Stimulated activated CD4-positive, alpha-beta T cell treated with anti-CD3 and anti-CD28 coated beads, Interleukin-1b, Interleukin-23, amount 100 ng/mL, for 4 hours (primary cell): ENCODE measurements at regions not wholly inside any gene's neighbourhood (a gene's known extent, or its start where the extent isn't known, plus 50 kb on each side); places are given as distances from the start of the nearest gene placed in this dataset.

Source experiments
- DNase-seq, 2 donors: peaks; one replicate each; pipeline ENCODE4 v3.0.0-alpha.2; 2020; ENCODE audit warnings: low read depth in 2 of 2

DNA sequence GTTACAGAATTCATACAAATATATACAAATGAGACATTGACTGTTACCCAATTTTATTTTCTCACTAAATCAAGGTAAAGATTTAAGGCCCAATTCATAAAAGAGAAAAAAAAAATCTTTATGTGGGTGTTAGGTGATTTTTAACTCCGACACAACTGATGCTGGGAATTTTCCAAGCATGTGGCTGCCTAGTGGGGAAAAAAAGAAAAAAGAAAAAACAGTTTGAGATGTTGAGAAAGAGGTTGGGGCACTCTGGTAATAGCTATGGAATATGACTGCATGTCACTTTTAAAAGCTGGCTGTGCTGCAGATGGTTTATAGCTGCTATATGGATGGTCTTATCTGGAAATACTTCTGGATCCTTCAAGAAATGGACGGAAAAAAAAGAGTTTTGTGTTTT is 739.9 kb upstream of the SOX9 start:
- DNase-seq: no peak

DNA sequence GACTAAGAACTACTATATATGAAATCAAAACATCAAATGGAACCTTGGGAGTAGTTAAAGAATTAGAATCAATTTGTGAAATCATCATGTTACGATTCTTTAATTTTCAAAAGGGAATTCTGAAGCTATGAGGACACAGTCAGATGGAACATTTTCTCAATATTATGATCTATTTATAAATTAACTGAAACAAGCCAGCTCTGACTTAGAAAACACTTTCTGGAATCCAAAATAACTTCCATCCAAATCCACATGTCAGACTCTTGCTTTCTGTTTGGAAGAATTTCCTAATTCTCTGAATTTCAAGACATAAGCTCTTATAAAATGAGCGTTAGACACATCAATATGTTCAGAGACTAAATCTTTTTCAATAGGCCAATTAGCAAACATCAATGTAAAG is 737.7 kb upstream of the SOX9 start:
- DNase-seq: no peak

DNA sequence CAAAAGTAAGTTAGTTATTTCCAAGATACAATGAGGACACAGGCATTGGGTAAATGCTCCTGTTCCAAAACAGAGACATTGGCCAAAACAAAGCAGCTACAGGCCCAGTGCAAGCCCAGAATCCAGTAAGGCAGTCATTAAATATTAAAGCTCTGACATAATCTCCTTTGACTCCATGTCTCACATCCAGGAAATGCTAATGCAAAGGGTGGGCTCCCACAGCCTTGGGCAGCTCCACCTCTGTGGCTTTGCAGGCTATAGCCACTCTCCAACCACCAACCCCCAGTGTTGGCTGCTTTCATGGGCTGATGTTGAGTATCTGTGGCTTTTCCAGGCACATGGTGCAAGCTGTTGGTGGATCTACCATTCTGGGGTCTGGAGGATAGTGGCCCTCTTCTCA is 733.4 kb upstream of the SOX9 start:
- no peak for DNase-seq

DNA sequence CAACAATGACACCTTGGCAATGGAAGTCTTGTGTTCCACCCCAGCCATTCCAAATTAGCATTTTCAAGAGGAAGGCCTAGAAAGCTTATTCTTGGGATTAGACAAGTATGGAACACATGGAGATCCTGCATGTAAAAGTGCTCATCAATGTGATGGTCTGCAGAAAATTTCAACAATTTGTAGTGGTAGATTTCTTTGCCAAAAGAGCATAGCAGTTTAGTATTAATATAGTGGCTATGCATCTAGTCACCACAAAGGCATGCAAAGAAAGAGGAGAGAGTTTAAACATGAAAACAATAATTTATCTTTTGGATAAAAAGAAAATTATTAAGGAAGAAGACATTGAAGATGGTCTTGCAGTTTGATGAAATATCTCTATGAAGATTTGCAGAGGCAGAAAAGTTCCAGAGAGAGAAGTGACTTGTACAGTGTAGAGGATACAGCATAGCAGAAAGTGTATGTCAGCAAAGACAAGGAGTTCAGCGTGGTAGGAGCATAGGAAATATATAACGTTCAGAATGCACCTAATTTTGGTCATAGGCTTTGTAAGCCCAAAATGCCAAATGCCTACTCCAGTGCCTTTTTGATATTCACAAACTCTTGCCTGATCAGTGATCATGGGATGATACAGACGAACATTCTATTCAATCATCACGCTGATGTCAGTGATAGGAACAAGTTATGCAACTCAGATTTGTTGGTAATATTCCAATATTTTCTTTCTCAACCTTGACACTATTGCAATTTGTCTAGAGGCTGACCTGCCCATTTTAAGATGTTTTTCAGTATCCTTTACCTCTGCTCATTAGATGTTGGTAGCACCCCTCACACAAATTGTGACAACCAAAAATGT is 727.9 kb upstream of the SOX9 start:
- DNase-seq: no peak

DNA sequence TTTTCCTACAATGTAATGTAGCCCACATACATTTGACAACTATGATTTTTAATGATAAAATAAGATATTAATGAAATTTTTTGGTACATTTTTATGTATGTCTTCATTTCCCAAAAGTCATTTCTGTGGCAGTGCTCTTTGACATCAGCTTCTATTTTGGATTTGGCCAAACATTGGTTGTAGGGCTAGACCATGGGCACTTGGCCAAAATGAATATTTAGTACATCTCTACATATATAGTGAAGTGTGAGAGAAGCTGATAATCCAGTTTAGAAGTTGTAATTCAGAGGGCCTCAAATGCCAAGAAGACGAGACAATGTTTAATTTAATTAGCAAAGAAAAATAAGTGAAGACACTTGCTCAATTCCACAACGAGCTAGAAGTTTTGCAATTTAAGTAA is 724.9 kb upstream of the SOX9 start:
- DNase-seq: no peak

DNA sequence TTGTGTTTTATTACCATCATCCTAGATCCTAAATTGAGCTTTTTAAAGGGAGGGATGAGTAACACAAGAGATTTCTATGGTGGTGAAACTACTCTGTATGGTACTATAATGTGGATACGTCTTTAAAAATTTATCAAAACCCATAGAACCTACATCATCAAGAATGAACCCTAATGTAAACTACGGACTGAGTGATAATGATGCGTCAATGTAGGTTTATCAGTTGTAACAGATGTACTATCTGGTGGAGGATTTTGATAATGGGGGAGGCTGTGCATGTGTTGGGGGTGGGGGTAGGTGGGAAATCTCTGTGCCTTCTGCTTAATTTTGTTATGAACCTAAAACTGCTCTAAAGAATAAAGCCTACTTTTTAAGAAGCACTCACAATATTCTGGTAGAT is 724.1 kb upstream of the SOX9 start:
- DNase-seq: no peak

DNA sequence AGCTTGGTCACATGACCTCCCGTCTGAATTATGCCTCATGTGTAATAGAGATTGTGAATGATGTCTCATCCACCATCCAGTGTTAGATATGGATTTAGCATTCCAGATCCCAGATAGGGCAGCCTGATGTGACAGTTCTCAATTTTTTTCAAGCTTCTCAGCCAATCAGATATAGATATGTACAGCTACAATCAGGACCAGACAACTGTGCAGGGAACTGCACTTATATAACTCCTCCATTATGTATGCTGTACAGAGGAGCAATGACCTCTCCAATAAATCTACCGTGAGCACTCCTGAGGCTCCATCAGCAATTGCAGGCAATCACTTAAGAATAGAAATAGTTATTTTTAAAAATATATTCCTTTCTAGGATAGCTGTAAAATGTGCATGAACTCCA is 722.8 kb upstream of the SOX9 start:
- no peak for DNase-seq

DNA sequence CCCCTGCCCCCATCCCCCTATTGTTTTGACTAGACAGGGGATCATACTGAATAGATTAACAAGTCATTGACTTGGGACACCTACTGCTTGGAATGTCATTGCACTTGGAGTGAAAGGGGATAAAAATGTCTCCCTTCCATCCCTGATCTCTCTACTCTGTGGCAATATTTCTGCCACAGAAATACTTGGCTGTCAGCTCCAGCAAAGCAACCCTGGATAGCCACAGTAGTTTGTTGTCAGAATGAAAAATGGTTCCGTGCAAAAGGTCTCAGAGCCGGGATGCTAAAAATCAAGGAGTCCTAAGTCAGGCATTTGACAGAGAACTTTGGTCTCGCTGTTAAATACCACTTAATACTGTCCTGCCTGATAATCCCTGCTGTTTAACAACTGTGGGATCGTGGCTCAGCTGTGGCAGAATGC is 722.0 kb upstream of the SOX9 start:
- no peak for DNase-seq

DNA sequence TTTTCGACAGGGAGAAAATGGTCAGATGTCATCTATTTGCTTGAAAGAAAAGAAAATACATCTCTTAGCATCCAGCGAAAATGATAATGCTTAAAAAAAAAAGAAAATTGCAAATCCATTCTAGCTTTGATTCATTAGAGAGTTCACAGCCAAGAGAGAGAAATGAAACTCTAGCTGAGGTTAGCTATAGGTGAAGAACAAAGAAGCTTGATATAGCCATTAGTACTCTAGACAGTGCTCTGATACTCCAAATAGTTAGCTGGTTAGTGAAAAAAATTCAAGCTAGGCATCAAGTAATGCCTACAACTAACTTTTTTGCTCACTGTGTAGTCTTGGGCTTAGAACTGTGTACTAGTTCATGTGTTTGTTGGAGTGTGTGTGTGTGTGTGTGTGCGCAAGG is 721.6 kb upstream of the SOX9 start:
- DNase-seq: no peak

DNA sequence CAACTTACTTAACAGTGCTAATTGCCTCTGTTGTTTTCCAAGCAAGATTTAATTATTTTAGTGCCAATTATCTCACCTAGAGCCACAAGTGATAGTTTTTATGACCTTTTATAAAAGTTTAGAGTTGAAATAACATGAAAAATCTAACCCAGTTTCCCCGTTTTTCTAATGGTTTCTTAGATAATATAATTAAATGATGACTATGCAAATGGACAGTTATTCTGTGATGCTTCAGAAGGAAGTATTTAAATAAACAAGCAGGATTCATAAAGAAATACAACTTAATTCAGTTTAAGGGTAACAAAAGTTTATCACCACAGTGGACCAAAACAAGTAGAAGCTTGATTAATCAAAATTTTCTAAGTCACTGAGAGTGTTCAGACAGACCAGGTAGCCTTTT is 721.2 kb upstream of the SOX9 start:
- no peak for DNase-seq

DNA sequence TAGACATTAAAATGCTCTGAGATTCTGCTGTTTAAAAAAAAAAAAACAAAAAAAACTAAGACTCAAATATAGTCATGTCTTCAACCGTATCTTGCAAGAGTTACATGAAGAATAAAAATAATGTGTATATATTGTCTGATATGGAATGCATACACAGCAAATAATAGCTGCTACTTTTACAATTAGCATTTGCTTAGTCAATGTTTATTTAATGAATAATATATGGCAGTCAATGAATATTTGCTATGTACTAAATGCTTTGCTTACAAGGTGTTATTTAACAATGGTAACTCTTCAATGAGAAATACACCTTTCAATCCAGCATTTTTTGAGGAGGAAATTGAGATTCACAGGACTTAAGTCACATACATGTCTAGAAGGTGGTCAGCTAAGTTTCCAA is 718.8 kb upstream of the SOX9 start:
- no peak for DNase-seq

DNA sequence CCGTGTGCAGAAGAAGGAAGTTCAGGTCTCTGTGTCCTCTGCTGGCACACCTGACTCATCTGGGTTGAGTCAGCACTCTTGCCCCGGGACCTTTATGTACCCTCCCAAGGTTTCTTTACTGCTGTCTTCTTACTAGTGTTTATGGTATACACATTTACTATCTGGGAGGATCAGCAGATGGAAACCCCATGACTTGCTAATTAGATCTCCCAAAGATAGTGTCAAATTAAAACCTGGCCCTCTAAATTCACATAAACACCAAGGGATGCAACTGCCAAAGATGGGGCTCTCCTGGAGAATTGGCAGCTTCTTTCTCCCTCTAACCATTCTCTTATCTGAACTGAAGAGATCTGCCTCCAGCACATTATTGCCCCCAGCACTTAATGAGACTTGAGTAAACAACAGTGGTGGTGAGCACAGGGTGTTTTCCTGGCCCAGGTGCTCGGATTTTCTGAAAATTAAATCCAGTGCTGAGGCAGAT is 718.1 kb upstream of the SOX9 start:
- no peak for DNase-seq

DNA sequence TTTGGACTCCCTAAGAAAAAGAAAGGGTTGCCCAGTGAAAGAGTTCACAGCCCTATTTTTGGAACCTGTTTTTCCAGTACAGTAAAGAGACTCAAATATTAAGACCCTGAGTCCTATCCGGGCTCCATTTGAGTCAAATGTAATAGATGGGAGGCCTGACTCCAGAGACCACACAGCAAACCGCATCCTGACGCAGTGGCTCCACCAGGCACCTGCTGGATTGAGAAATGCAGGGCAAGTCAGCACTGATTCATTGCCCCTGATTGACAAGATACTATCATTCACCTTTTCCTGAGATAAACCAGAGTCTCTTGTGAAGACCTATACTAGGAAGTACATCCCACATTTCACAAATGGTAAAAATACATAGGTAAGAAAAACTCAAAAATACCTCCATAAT is 715.7 kb upstream of the SOX9 start:
- DNase-seq: no peak

DNA sequence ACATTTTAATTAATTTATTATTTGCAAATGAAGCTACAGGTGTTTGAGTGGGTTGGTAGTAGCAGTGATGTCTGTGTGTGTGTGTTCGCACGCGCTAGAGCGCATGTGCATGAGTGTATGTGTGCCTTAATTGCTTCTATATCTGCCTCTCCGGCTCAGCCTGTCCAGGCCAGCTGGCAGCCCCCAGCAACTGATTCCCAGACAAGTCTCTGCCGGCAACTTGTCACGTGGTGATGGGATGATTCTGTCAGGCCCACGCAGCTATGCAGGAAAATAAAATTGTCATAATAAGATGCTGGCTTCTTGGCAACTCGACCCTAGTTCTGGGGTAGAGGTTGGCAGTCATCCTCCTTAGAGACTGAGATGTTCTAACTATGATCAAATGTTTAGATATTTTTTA is 712.8 kb upstream of the SOX9 start:
- DNase-seq: no peak

DNA sequence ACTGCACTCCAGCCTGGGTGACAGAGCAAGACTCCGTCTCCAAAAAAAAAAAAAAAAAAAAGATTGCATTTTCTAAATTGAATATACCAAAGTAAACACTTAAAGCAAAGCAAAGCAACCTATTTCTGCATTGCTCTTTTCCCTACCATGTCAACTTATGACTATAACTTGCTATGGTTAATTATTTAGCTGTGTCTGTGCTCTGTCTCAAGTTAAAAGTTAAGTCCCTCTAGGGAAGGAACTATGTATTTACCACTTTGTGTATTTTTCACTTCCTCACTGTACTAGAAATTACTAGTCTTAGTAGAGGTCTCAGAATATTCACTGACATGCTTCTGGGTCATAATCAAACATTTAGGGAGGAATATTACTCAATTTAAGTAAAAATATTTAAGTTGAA is 711.7 kb upstream of the SOX9 start:
- DNase-seq: no peak

DNA sequence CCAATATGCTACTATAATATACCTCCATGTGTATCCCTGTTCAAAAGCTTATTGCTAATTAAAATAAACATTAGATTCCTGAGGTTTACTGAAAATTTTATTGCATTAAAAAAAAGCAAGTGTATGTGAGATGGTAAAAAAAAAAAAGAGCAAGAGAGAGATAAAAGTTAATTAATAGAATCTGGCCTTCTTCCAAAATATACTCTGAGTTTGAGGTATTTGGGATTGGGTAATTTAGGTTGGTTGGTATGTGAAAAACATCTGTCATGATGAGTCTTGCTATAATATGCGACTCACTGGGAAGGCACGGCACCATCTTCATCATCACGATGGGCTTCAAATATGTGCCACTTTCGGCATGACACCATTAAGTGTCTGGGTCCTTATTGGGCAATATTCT is 711.1 kb upstream of the SOX9 start:
- DNase-seq: no peak

DNA sequence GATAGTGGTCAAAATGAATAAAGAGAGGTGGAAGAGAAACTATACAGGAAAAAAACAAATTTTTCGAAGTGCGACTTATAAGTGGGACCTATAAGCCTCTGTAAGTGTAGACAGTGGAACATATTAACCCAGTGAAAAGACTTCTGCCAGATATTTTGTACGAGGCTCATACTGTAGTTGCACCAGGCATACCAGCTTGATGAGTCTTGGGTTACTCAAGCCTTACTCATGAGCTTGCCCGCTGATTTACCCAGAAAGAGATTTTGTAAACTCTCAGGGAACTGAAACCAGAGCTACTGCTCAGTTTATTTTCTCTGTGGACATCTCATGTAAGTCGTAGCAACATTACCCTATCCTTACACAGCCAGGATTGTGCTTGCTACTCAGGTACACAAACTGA is 708.0 kb upstream of the SOX9 start:
- DNase-seq: no peak

DNA sequence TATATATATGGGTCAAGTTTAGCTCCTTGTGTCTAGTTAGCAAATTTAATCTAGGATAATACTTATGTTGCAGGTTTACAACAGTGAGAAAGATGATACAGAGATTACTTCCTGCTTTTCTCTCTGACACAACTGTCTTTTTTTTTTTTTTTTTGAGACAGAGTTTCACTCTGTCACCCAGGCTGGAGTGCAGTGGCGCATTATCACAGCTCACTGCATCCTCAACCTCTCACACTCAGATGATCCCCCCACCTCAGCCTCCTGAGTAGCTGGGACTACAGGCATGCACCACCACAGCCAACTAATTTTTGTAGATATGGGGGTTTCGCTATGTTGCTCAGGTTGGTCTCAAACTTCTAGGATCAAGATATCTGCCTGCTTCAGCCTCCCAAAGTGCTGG is 706.9 kb upstream of the SOX9 start:
- DNase-seq: no peak

DNA sequence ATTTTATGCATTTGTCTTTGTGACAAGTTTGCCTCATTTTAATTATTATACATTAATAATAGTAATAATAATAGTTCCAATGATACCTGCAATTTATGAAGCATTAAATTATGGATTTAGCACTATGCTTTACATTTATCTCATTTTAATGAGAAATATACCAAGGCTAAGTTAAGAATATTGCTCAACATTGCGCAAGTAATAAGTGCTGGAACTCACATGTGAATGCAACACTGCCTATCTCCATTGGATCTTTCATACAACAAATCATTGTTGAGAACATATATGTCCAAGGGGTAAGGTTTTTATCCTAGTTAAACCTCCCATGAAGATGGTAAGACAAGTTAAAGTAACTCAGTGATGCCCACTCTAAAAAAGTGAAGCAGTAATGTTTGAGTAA is 703.7 kb upstream of the SOX9 start:
- no peak for DNase-seq

DNA sequence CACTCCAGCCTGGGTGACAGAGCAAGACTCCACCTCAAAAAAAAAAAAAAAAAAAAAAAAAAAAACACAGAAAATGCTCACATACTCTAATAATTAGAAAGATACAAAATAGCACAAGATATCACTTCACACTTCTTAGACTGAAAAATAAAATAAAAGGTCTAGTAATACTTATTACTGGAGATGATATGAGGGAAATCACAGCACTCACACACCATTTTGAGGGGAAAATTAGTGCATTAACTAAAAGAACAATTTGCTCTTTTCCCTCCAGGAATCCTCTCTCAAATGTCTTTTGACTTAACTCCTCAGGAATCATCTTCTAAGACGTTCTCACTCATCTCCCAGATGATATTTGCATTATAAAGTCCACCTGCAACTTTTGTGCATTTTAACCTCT is 697.9 kb upstream of the SOX9 start:
- DNase-seq: no peak

DNA sequence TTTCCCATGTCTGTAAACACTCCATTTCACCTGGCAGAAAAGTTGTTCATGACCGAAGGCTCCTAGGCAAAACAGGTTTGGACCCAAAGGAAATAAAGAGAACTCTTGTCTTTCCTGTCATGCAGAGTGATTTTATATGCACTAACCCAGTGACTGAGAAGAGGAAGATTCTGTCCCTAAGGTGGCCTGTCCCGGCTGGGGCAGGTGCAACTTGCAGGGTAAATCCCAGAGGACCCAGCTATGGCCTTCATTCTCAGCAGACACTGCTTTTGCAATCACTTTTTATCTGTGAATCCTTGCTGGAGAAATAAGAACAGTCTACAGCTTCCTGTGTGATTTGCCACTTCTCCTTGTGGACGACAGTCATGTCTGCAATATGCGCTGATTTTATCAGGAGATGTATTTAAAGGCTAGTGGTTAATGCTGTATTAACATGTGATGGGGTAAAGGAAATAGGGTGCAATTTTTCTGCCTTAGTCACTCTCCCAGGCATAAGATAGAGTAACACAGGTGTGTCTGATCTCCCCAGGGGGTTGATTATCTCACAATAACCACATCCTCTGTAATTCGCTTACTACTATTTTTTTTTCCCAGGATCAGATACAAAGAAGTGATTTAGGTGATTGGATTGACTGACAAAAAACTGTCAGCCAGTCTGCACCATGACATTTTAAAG is 696.8 kb upstream of the SOX9 start:
- no peak for DNase-seq

DNA sequence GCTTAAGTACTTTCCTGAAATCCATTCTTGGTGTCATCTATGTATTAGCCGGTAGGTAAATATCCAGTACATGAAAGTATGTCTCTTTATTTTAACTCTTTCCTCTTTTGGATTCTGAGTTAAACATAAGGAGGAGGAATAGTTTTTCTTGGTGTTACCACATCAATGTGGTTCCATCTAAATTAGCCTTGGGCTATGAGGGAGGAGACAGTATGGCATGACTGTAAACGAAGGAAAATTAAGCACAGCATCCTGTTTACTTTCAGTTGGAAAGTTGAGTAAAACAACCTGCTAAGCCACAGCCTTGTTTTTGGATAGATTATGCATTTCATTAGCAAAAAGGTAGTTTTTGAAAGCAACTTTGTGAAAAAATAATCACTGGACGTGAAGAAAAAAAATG is 693.0 kb upstream of the SOX9 start:
- DNase-seq: no peak

DNA sequence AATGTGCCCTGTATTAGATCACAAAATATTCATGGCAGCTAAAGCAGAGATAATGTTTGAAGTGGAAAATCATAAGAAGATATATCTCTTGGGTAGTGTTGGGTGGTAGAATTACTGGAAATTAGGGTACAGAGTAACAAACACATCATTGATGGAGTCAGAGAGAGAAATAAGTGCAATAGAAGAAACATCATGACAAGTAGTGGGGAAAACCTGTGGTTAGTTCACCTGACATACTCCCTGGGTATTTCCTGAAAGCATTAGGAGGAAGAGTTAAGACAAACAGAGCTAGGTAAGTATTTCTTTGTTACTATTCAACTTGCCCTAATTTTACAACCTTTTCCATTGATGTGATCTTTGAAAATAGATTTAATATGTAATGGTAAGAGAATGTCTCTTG is 691.9 kb upstream of the SOX9 start:
- DNase-seq: no peak

DNA sequence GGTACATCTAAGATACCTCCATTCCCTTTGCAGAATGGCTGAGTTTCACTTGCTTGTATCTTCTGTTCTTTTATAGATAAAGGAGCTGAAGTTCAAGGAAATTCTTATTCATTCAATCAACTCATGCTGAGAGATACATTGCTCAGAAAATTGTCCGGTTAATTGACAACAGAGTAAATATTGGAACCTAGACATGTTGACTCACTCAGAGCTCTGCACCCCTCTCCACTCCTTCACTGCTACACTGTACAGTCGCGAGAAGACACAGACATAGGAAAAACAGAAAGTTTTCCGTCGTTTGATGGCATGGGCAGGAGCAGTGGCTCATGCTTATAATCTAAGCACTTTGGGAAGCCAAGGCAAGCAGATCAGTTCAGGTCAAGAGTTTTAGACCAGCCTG is 690.5 kb upstream of the SOX9 start:
- DNase-seq: no peak
